ENCODE measurements at regions not wholly inside any gene's neighbourhood (a gene's known extent, or its start where the extent isn't known, plus 50 kb on each side); places are given as distances from the start of the nearest gene placed in this dataset.

DNA sequence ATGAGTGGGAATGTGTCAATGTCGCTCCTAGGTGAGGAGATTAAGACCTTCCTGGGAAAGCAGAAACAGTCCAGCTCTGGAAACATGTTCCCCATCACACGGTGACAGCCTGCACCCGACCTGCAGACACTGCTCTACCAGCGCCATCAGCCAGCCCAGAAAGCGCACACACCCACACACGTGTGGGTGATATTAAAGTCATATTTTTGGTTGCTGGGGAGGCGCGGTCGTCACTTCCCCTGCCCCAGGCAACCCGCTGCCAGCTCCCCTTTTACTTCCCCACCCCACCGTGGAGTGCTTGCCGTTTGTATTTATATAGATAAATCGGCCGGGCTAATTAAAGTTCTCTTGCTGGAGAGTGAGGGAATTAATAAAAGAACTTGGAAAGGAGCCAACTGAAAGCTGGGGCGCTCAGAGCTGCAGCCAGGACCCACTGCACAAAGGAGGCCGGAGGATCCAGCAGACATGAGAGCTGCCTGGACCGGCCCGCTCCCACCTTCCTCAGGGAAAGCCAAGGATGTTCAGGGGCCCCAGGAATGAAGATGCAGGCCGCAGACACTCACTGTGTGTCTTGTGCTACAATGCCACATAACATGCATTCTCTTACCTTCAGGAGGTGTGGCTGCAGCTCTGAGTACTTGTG is 145.2 kb upstream of the UNC5B start:
- DNase-seq (ENCODE audit: low read depth): no peak

DNA sequence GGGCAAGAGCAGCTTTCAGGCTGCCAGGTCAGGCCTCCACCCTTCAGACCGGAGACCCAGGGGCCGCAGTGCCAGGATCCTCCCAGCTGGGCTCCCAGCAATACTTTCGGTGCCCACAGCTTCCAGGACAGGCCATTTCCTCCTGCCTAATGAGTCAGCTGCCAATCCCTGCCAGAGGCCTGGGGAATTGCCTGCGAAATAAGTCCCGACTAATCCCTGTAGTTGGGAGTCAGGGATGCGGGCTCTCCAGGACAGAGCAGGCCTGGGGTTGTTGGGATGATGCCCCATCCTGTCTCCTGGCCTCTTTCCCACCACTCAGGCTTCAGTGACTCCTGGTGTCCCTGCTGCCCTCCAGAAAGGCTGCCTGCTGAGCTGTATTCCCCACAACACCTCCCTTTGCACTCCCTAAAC is 143.5 kb upstream of the UNC5B start:
- DNase-seq (ENCODE audit: low read depth): peak; percentile 70

DNA sequence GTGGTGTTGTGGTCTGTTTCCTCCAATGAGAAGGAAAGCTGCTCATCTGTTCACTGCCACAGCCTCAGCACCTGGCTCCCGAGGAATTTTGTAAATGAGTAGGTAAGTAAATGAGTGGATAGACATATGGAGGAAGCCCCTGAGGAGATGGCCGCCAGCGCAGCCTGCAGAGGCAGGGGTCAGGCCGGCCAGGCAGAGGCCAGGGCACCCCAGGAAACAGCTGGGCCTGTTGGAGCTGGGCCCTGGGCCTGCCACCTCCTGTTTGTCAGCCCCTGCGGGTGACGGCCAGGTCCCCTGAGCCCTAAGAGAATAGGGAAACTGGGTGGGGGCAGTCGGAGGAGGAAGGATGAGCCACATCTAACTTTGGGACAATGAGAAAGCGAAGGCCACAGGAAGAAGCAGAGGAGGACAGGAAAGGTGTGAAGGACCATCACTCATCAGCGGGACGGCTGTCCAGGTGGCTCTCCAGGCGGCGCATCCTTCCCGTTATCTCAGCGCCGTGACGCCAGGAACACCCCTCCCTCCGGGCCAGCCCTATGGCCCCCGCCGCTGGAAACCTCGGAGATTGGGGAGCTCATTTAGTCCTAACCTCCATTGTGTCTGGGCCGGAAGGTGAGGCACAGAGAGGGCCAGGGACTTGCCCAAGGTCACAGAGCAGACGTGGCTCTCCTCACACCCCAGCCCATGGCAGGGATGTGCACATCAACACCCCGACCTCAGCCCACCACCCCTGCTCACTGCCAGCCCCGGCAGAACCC is 142.3 kb upstream of the UNC5B start:
- DNase-seq (ENCODE audit: low read depth): no peak

DNA sequence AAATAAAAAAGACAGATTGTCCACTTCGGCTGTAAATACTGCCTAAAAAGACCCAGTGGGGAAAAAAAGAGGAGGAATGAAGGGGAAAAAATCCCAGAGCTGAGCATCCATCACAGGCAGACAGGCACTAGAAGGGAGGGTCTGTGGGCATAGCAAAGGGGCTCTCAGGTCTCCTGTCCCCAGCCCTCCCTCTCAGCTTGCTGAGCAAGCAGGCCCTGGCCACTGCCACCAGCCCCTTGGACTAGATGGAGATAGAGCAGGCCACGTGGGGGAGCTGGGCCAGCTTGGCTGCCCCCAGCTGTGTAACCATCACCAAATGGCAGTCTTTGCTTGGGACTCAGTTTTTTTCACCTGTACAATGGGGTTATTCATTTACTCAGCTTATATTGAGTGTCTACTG is 141.6 kb upstream of the UNC5B start:
- DNase-seq (ENCODE audit: low read depth): no peak

DNA sequence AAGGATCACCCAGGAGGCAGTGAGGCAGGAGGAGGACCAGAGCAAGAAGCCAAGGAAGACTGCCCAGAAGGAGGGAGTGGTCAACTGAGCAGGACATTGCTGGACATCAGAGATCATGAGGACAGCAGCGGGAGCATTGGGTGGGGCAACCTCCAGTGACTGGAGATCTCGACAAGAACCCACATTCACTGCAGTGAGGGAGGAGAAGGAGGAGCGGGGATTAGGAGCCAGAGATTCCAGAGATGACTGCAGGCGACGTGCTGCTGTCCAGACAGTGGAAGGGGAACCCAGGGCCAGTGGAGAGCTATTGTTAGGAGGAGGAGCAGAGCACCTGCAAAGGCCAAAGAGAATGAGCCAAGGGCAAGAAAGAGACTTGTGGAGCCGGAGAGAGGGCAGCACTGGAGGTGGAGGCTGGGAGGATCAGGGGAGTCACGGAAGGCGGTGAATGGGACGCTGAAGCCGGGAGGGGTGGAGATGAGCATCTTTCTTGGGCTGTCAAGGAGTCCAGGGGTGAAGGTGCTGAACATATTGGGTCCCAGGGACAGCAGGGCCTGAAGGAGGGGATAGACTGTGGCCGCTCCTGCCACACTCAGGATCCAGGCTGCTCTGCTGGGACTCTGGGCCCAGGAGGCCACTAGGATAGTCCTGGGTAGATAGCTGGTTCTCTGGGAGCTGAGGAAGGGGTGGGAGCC is 140.1 kb upstream of the UNC5B start:
- no peak for DNase-seq (ENCODE audit: low read depth)

DNA sequence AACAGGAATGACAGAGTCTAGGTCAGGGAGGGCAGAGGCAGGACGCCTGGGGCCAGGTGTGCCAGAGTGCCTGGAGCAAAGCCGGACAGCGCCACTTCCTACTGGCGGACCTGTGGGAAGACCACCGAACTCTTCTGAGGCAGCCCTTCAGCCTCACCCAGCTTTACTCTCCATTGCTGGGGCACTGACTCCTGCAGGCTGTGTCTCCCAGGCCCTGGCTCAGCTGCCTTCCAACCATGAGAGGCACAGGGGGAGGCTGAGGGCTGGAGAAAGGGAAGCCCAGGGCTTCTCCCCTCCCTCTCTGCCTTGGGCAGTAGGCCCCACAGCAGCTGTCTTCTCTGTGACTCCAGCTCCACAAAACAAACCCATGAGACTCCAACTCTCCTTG is 139.6 kb upstream of the UNC5B start:
- DNase-seq (ENCODE audit: low read depth): no peak

DNA sequence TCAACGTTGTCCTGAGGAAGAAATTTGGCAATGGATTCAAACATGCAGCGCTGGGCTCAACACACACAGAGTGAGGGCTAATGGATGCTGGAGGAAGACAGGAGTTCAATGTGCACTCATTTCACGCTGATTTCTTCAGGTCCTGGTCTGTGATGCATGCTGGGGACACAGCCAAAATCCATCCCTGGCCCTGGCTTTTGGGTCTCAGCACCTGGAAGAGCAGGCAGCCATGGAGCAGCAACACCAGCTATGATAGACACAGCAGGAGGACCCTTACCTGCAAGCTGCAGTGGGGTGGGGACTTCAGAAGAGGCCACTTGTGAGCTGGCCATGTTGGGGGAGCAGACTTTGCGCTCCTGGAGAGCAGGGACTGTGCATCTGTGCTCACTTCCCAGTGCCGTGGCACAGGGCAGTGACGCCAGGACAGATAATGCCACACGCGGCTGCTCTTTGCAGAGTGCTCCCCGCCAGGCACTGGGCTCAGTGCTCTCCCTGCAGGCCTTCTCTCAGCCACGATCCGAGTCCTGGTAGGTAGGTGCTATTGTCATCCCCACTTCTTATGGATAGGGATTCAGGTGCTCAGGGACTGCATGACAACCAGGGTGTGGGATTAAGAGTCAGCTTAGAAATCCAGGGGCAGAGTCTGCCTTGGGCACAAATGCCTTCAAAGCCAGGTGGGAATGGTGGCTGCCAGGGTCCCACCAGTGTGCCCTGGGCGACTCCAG is 138.8 kb upstream of the UNC5B start:
- DNase-seq (ENCODE audit: low read depth): no peak

DNA sequence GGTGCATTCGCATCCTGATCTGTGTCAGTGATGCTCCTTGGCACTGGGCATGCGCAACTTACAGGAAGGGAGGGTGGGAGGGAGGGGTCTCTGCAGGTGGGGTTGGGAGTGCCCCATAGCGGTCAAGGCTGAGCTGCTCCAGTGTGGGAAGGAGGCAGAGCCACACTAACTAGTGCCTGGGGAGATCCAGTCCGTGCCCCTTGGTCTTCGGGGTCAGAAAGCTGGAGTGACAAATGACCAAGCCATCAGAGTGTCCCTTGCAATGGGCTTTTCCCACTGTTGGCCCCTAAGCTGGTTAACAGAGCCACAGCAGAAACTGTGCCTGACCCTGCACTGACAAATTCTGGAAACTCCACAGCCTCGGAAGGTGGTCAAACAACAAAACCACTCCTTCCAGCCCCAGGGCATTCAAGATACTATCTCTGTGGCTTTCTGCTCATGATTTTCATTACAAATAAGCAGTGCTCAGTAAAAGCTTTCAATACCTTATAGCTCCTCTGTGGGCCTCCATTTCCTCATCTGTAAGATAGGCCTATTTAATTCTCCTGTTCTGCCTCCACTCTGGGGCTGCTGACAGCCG is 138.1 kb upstream of the UNC5B start:
- peak; percentile 49 for DNase-seq (ENCODE audit: low read depth)

DNA sequence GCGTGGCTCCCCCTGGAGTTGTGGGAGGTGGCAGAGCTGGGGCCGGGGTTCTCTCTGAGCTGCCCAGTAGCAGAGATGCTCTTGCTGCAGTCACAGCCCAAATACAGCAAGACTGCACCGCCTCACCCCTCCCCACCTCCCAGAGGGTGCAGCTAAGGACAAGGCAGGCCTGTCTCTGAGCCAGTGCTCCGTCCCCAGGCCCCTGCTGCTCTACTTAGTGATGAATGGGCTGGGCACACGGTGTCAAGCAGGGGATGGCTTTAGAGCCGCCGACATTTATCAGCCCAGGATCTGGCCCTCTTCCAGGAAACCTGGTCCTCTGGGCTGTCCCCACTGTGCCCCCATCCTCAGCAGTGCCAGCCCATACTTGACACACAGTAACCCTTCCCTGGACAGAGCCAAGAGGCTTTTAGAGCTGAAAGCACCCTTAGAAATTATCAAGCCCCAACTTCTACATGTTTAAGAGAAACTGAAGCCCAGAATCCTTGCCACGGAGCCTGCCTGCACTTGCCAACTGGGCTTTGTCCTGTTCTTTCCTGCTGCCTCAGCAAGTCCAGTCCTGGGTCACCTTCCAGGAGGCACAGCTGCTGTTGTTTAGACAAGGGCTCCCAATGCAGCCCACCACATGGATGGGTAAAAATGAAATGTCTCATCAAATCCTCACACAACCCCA is 137.1 kb upstream of the UNC5B start:
- DNase-seq (ENCODE audit: low read depth): no peak

DNA sequence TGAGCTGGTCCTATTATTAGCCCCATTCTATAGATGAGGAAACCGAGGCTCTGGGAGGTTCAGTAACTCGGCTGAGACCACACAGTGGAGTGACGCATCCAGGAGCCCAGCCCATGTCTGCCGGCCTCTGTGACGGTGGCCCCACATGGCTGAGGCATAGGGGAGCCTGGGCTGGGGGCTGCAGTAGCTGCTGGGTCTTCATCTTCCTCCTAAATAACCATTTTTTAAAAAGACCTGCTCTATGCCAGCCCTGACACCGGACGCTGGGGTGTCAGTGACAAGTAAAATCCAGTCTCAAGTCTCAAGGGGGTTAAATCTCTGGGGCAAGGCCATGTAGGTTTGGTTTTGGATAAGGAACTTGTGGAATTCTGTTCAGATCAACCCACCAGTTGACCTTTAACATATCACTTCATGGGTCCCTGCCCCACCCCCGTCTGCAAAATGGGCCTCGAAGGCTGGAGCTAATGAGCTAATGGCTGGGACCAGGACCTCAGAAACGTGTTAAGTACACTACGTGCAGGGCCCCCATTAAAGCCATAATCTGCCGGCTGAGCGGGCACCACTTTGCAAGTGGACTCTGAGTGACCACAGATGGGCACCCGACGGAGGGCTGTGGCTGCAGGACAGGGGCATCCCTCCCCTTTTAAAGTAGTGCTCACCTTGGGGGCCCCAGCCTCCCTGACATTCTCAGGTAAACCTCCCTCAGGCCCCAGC is 136.5 kb upstream of the UNC5B start:
- DNase-seq (ENCODE audit: low read depth): no peak

DNA sequence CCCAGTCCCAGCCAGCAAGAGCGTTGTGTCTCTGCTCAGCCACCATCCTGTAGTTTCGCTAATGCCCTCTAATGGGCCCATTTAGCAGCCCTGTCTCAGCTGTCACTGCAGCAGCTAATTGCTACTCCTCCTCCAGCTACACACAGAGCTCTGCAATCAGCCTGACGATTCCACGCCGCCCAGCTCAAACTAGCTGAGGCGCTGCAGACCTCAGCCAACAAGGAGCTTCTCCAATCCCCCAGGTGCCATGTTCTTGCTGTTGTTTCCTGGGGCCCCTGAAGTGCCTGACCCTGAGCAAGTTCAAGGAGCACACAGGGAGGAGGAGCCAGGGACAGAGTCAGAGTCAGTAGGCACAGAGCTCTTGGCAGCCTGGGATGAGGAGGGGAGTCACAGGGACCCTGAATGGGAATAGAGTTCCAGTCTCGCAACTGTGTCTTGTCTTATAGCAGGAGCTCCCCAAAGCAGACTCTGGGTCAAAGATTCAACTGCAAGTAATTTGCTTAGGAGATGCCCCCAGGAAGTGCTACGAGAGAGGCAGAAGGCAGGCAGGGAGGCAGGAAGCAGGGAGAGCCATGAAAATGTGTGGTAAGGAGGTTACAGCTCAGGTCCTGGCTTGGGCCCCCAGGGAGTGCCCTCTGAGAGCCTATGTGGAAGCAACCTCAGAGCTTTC is 135.8 kb upstream of the UNC5B start:
- DNase-seq (ENCODE audit: low read depth): no peak

DNA sequence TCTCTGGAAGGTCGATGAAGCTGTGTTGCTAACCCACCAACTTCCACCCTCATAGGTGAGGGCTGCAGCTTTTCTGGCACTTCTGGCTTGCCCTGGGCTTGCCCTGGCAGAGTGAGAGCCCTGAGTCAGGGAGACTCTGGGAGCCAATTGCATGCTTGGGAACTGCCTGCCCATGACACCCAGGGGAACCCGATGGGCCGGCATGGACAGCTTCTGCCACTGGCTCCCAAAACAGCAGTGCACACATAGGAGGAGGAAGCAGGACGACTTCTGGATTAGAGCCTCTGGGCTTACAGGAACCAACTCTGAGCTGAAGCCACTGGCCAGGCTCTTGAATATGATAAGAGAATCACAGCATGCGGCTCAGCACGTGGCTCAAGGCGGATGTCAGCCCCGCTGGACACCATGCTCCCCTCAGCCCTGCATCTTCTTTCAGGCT is 135.2 kb upstream of the UNC5B start:
- DNase-seq (ENCODE audit: low read depth): no peak

DNA sequence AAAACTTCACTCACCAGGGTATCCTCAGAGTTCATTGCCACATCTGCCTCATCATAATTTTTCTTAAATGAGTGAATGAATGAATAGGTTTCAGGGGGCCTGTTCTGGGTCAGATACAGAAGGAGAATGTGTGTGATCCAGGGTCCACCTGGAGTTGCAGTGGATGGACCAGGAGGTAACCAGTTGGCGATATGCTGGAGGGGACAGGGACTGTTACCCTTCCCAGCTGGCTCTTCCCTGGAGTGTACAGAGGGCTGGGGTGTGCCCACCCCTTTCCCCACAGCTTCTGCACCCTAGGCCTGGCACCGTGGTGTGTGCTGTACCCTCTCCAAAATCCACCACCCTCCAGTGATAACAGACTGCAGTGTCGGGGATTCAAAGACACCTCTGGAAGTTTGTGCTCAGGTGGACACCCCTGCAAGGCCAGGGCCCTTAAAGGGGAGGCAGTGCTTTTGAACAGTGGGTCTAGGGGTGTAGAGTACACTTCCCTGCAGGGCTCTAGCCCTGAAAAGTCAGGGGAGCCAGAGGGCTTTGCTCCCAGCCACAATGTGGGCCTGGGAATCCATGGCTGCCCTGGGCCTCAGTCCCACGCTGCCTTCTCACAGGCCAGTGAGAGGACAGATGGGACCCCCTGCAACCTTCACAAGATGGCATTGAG is 134.4 kb upstream of the UNC5B start:
- no peak for DNase-seq (ENCODE audit: low read depth)

DNA sequence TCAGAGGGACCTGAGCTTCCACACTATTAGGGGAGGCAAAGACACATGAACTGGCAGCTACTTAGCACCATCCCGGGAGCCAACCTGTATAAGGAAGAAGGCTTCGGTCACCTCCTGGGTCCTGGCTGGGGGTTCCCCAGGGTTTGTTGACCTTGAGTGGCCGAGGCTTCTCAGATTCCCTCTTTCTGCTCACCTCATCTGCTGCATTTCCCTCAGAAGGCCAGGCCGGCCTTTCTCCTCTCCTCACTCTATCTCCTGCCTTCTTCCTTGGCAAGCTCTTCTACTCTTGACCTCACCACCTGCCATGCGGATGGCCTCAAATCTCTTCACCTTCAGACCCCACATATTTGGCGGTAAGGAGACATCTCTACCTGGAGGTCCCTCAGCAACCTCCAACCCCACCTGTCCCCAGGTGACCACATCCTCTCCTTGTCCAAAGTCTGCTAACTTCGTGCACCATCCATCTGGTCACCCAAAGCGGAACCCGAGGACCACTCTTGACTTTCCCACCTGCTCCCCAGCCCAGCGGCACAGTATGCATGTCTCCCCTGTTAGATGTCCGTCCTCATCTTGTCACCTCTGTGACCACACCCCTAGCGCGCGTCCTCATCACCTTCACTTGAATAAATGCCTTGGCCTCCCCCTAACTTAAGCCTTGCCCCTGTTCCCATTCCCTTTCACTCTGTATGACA is 133.8 kb upstream of the UNC5B start:
- DNase-seq (ENCODE audit: low read depth): no peak

DNA sequence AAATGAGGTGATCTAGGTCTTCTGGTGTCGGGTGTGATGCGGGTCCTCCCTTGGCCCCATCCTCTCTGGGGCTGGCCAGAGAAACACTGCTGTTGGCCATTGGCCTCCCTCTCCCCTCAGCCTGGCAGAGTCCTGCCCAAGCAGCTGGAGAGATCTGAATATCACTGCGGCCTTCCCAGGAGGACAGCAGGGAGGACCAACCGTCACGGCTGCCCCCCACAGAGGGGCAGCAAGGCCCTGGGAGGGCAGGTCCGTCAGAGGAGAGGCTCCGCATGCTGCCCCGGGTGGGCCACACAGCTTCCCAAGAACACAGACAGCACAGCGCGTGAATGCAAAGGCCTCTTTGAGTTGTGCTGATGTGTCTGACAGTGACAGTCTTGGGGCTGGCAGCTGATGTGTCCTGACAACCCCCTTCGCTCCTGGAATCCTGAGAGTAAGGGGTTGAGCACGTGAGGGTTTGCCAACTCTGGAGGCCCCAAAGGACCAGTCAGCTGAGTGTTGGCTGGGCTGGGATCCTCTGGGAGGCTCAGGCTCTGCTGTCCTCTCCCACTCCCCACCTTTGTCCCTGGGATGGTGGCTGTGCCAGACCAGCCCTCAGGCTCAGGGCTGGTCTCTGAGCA is 132.5 kb upstream of the UNC5B start:
- DNase-seq (ENCODE audit: low read depth): no peak

DNA sequence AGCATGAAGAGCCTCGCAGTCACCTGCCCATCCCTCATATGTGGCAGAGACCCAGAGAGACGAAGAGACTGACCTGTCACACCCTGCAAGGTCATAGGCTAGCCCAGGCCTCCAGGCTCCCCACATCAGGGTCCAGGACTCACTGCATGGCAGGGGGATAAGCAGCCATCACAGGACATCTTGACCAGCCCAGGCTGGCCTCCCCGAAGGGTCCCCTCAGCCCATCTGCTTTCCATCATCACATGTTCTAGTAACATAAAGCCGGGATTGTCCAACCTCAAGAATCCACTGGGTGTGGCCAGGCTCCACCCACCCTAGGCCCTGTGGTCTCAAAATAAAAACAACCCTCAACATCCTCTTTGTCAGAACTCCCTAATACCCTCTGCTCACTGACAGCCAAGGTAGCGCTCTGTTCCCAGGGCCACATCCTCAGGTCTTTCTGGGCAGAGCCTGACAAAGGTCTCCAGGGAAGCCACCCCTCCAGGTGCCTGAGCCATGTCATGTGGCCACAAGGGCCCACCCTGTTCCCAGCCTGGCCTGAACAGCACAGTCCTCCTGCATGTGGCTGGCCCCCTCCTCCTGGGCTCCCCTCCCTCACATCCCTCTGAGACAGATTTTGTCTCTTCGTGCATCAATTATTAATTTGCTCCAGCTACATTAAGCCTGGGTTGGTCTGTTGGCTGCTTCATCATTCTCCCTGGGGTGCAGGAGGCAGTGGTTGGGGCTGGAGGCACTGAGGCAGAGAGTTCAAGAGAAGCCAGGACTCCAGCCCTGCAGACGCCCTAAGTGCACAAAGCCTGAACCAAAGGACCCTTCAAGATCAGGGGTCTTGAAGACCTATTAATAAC is 131.8 kb upstream of the UNC5B start:
- no peak for DNase-seq (ENCODE audit: low read depth)

DNA sequence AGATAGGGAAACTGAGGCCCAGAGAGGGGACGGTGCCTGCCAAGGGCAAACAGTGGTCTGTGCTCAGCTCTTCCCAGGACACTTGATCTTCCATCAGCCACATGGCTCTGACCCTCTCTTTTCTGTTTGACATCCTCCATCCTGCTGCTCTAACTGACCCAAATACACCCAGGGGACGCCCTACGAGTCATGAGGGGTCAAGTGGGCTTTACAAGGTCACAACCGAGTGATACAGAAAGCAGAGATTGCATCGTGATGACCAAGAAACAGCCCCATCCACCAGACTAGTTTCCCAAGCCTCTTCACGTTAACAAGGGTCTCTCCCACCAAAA is 131.2 kb upstream of the UNC5B start:
- no peak for DNase-seq (ENCODE audit: low read depth)

DNA sequence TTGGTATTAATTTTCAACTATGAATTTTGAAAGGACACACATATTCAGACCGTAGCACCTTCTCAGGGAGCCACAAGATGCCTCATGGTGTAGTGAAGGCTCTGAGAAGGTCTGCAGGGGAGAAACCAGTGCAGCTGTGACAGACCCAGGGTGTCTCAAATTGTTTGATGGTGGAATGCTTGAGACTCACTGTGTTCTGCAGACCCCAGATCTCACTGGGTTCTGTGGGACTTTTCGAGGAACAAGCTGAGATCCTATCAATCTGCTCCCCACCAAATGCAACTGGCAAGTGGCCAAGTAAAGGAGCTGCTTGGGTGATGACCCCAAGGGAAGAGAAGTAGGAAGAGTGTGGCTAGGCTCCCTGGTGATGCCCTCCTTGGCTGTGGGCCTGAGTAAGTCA is 130.5 kb upstream of the UNC5B start:
- no peak for DNase-seq (ENCODE audit: low read depth)
